ENCODE measurements at regions not wholly inside any gene's neighbourhood (a gene's known extent, or its start where the extent isn't known, plus 50 kb on each side); places are given as distances from the start of the nearest gene placed in this dataset.

DNA sequence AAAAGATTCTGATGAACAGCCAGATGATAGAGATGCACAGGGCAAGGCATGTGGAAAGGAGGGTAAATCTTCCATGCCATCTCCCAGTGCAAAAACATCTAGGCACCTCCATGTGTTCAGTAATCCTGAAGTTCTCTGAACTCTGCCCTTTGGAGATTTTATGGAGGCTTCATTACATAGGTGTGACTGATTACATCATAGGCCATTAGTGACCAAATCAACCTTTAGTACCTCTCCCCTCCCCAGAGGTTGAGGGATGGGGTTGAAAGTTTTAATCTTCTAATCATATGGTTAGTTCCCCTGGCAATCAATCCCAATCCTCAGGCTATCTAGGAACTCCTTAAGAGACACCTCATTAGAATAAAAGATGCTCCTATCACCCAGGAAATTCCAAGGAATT, 2190.2 kb upstream of the PIK3C3 start:
- no peak for DNase-seq

DNA sequence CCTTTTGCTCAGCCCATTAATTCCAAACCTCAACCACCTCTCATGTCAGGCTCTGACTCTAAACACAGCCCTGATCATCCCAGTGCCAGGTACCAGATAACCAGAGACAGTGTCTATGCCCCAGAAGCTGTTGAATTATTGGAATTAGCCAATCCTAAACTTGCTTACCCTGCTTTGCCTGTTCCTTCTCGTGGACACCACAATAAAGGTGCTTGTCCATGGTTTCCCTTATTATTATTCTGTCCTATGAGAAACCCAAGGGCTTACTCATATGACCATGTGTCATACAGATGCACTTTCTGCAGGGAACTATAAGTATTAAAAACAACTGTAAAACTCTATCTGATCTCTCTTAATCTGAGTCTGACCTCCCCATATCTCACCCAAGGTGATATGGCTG, 2193.8 kb upstream of the PIK3C3 start:
- no peak for DNase-seq

DNA sequence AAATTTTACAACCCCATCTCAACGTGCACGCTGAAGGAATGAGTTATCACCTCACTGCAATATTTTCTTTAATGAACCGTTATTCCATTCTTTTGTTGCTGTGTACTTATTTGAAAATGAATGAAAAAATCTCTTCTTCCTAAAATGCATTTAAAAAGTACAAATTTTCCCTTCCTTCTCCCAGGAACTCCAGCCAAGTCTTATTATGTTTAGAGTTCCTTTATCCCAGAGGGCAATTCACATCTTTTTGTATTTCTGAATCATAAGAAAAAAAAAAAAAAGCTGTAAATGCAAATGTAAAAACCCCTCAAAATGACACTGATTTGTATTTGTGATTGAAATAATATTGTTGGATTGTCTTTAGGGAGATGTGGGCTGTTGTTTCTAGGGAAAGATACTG, 2194.3 kb upstream of the CELF4 start:
- DNase-seq = no peak

DNA sequence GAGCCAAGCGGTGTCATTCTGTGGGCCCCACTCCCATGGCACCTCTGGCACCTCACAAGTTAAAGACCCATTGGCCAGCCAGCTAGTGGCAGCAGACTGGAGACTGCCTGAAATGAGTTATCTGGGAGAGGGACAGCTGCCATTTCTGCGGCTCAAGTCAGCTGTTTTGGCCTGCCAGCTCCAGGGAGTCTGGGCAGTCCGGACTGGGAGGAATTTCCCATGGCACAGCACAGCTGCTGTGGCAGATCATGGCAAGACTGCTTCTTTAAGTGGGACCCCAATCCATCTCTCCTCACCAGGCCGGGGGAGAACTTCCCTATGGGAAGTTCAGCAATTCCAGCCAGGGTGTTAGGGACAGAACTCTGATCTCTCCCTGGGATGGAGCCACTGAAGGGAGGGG, 2187.6 kb upstream of the CELF4 start:
- no peak for DNase-seq

DNA sequence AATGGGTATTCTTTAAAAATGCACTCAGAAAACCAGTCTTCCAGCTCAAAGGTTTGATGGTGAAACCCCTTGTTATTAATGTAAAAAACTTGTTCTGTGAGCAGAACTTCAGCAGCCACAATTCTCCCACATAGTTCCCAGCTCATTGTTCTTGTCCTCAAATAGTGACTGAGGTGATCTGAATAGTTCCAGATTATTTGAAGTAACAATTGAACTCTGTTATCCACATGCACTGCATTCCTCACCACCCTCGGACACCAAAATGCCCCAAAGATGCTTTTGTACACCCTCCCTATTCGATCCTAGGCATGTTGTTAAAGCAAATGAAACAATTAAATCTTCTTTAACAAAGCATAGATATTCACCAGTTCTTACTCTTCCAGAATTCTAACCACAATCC, 2186.8 kb upstream of the CELF4 start:
- no peak for DNase-seq

DNA sequence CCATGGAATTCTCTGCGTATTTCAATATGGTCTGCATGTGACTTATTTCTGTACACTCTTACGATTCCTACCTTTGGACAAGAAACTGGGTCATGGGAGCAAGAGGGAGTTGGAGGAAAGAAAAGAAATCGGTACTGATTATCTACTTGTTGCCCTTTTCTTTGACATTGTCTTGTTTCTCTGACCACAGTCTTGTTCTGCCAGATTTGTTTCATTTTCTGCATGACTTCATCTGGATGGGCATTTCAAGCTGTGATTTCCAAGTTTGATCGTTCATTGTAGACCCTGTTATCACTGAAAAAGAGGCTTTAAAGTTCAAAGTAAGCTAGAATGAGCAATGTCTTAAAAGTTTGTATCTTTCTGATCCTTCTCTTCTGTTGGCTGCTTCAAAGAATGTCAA, 2186.3 kb upstream of the CELF4 start:
- no peak for DNase-seq

DNA sequence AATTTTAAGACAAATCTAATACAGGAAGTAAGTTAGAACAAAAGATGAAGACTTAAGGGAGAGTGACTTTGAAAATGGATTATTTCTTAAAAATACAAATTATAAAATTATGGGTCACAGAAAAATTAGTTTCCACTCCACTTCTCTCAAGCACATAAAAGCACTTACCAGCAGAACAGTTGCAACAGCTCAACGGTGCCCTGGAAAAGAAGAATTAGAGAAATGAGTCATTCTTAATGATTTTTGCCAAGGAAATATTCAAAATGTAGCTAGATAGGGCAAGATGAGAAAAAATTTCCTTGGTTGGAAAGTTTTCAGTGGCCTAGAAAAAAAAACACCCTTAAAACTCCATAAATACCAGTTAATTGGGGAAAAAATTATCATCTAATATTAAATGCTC, 2185.6 kb upstream of the CELF4 start:
- no peak for DNase-seq

DNA sequence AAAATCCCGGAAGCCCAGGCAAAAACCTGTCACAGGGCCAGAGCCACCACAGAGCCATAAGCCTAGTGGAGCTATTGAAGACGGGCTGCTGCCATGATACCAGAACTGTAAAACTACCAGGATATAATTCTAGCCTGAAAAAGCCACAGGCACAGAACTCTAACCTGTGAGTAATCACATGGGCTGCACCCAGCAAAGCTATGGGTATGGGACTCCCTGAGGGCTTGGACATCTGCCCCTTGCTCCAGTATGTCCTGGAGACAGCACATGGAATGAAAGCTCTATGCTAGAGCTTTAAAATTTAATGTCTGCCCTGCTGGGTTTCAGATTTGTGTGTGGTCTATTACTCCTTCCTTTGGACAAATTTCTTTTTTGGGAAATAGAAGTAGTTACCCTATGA, 2183.6 kb upstream of the CELF4 start:
- DNase-seq = no peak

DNA sequence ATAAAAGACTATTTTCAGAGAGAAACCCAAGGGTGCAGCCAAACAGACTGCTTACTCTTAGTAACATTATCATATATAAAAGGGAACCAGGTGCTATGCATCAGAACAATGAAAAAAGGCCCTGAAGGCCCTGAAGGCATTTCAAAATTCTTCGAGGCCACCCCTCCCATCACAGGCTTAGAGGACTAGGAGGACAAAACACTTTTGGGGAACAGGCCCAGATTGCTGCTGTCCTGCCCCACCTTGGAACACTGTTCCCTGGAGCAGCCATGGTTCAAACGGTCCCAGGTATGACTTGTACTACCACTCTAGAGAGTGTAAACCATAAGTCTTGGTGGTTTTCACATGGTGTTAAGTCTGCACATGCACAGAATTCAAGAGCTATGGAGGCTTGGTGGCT, 2183.1 kb upstream of the CELF4 start:
- DNase-seq = no peak

DNA sequence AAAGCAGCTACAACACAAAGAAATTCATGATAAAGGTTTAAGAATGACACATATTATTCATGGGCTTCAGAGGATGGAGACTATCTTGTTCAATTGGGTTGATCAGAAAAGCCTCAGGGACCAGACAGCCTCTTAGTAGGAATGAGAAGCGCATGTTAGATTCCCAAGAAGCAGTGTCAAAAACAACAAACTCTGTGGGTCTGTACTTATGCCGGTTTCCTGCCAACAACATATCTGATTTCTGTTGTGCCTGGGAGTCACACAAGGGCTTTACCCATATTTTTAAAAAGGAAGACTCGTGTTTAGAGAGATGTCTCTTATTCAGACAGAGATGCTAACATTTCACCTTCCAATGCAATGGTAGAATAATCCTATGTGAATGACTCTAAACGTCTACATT, 2180.6 kb upstream of the CELF4 start:
- no peak for DNase-seq

DNA sequence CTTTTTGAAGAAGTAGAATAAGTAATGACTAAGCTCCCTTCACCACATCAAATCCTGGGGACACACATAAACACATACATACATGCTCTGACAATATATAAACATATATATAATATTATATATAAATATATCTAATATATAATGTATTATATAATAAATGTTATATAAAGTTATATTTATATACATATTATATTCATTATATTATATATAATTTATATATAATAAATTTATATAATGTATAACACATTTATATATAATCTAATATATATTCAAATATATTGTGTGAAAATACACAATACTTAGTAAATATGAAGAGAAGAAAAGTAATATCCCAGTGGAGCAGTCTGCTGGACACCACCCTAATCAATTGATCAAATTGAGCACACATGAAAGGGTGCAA, 2177.9 kb upstream of the CELF4 start:
- no peak for DNase-seq

DNA sequence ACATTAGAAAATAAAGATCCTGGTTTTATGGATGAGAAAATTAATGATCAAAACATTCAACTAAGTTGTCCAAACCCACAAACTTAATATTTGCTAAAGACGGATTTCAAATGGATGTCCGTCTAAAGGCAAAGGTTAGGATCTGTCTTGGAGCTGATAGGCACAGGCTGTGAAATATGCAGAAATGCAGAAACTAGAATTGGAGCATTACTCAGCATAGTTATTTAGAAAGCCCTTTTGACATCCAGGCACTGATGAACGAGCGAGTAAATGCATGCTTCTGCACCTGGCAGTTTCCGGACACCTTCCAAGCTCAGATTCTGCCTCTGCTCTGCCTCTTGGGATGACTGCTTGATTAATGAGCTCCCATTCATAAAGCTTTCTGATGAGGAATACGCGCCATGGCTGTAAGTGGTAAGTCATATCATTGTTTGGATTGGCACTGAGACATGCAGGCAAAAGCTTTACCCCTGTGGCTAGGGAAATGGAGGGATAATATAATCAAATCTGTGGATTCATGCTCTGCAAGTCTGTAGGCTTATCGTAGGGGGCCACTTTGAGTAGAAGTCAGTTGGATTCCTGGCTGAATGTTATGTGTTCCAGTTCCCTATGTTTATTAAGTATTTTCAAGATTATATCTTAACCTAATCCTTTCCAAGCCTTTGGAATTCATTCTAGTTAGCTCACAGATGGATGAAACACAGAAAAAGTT, 2176.3 kb upstream of the CELF4 start:
- no peak for DNase-seq

DNA sequence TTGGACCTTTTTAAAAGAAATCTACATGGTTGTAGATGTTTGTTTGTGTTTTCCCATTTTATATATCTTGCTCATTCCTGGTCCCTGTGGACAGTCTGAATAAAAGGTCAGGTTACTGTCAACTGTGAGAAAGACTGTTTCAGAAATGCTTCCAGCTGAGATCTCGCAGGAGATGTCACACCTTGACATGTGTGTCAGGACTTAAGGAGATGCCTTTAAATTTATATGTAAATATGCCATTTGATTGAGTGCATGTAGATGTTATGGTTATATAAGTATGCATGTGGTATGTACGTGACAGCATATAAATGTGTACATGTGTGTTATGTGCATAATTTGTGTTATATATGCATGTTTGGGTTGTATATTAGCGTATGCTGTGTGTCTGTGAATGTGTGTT, 2172.3 kb upstream of the CELF4 start:
- DNase-seq = no peak

DNA sequence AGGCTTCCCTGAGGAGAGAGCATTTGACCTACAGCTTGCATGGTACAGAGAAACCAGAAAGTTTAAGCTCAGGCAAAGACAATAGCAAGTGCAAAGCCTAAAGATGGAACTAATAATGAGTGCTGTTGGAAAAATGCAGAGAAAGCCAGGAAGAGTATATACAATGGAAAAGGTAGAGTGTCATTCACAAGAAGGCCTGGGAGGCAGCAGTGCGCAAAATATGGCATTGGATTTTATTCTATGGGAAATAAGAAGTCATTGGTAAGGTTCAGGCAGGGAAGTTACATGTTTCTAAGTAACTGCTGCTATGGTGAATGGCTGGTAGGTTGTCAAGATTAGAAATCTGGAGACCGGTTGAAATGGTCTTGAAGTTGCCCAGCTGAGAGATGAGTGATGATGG, 2167.3 kb upstream of the CELF4 start:
- DNase-seq = no peak

DNA sequence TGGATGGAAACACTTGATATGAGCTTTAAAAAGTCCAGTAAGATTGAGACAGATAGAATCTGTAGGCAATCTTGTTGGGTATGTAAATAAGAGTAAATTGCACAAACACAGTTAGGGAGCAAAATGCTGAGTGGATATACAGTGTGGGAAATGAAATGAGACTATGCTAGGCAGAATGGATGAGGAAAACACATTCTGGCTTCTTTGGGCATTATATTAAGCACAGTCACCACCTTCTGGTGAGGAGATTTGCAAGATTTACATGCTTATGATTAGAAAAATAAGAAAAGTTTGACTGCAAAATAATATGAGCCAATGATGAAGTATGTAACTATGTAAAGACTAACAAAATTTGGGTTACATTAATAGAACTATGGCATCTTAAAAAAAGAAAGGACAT, 2165.0 kb upstream of the CELF4 start:
- no peak for DNase-seq

DNA sequence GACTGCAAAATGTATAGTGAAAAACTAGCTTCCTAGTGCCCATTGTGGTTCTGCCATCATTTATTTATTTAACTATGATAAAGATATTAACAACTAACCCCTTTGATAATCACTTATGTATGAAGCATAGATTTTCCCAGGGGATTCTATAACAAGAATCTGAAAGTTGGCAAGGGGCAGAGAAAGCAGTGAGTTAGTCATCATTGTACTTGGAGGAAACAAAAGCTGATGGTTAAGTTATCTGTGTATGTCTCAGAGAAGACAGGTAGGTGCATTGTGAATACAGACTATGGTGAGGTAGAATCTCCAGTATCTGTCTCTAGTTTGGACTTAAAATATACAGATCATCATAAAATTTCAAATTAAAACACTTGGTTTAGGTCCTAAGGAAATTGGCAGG, 2159.1 kb upstream of the CELF4 start:
- DNase-seq = no peak

DNA sequence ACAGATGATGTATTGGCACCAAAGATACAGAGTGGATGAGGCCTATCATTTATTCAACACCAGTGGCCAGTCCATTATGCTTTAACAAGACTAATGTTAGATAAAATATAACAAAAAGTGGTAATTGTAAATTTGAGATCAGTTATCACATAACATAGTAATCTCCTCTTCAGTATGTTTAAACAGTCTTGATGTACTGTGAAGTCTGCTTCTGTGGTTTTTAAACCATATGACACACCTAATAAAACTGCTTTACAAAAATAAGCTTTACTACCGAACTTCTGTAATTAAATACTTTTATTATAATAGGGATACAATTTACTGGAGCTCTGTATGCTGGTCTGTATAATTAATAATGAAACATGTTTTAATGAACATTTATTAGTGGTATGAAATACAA, 2156.1 kb upstream of the CELF4 start:
- no peak for DNase-seq

DNA sequence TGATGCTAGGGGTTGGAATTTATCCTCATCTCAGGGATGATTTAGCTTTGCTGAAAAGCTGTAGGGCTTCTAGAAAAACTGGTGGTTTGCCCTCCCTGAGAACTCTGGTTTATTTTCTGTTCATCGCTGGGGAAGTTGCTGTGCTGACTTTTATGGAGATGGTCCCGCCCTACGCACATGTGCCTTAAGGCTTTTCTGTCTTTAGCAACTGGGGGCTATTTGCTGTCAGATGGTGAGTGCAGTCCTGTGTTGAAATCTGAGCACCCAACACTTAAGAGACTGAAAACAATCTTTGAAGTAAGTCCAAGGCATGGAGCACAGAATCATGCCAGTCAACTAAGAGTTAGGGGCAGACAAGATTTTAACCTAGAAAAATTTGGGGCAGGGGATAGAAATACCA, 2148.4 kb upstream of the CELF4 start:
- DNase-seq = no peak

DNA sequence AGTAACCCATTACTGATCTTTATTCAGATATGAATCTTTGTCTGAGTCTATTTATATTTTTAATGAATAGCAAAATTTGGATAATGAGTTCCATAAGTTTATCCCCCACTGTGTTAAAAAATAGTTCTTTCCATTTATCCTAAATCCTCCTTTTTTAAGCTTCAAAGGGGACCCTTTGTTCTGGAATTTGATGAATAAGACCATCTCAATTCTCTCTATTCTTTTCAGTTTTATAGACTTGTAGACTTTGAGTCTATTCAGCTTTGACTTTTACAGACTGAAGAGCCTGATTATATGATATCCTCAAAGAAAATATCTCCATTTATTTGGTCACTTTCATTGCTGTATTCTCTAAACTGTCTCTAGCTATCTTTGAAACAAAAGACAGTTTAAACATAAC, 2146.1 kb upstream of the CELF4 start:
- no peak for DNase-seq

DNA sequence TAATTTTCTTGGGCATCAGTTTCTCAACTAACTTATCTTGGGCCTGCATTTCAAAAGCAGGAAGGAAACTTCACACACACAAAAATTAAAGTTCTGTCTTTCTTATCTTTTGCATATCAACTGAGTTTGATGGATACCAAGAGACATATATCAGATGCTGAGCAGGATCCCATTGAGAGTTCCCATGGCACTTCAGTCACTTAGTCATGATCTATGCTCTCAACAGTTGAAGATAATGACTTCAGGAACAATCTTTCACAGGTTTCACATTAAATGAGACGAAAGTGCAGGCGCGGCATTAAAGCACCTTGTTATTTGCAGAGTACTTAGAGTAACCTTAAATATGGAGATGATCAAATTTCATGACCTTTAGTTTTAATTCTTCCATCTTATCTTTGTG, 2139.8 kb upstream of the CELF4 start:
- DNase-seq = no peak

DNA sequence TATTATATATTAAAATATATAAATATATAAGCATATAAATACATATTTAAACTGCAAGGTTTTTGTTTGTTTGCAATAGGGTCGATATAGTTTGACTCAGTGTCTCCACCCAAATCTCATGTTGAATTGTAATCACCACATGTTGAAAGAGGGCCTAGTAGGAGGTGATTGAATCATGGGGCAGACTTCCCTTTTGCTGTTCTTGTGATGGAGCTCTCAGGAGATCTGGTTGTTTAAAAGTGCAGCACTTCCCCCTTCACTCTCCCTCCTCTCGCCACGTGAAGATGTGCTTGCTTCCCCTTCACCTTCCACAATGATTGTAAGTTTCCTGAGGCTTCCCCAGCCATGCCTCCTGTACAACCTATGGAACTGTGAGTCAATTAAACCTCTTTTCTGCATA, 2137.3 kb upstream of the CELF4 start:
- no peak for DNase-seq

DNA sequence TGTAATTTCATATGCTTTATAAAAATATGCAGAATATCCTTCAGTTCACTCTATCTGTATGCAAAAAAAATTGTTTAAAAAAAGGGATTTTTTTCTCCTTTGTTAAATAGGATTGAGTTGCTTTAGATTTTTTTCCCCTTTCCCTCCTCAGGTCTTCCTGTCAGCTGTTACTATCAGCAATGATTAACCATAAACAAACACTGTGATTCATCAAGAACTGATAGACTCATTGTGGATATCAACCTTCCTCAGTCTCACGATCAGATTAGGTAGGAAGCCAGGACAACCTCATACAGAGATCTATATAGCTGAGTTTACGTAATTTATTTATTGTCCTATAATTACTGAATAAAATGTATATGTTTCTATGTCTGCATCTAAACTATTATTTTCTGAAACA, 2136.2 kb upstream of the CELF4 start:
- no peak for DNase-seq

DNA sequence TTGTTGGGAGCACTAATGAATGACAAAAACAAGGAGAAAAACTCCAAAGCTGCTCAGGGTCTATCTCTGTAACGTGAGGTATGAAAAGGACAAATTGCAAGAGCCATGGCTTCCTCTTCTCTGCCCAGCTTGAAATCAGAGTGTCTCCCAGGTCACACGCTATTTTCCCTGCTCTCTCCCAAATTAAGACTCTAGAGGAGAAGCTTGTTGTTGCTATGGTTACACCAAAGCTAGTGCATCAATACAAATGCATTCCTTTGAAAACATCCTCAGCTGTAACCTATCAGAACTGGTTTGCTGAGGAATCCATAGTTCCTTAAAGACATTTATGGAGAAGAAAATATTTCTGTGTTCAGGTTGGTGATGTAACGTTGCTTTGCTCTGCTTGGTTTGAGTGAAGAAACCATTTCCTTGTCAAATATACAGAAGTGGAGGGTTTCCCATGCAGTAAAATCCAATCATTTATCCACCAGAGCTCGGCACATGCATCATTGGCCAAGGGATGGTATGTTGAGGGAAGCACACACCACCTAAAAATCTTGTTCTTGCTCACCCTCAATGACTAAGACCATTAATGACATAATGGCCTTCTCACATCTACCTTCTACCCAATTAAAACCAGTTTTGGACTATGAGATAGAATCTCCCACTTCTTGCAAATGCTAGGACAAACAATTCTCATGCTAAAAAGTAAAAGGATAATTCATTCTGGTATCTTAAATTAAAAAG, 2135.6 kb upstream of the CELF4 start:
- no peak for DNase-seq

DNA sequence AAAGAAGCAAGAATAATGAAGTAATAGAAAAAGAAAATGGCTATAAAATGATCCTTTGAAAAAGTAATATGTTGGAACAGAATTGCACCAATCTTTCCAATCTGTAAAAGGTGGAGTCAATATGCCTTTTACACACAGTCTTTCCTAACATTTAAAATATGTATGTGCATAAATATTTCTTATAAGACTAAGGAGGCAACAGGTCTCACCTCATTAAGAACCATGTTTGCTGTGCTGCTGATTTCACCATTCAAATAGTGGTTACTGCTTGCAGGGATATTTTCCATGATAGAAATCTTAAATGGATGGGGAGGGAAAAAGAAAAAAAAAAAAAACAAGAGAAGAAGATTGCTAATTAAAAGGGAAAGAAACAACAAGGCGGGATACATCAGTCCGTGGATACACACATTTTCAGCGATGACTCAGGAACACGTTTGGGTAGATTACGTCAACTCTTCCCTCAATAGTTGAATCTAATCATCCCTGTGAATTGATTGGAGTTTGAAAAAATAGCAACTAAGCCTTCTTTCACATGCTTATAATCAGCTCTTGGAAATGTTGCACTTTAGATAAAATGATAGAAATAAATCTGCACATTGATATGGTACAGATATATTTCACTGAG, 2133.9 kb upstream of the CELF4 start:
- no peak for DNase-seq

DNA sequence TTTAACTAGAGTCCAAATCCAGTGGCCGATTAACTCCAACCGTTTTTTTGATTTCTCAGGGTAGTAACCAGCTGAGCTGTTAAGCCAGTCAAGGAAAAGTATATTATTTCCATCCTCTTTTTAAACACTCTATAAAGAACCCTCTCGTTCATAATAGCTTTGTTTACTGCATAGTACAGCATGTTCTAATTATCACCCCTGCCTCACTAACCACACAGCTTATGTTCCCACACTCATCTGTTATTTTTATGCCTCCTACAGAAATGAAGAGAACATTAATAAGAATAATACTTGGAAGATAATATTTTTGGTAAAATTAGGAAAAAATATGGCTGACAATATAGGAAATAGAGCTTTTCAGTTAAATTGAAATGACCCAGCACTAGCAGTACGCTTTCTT, 2132.8 kb upstream of the CELF4 start:
- DNase-seq = no peak
